HEK293 (cell line): ENCODE measurements at regions not wholly inside any gene's neighbourhood (a gene's known extent, or its start where the extent isn't known, plus 50 kb on each side); places are given as distances from the start of the nearest gene placed in this dataset.

Source experiments
- BCL11A ChIP-seq: fragments of 450-650 bp; formaldehyde crosslinking; IDR thresholded peaks from 2 replicates; pipeline ENCODE4 v1.5.1; 2016; ENCODE audit warnings: low read depth, missing biosample characterization, missing genetic modification characterization
- CTCF ChIP-seq: fragments of 450-650 bp; formaldehyde crosslinking; IDR thresholded peaks from 2 replicates; pipeline ENCODE4 v1.5.1; 2016; ENCODE audit warnings: missing biosample characterization, missing genetic modification characterization
- HOXA7 ChIP-seq: sonication (generic); formaldehyde crosslinking; IDR thresholded peaks from 2 replicates; pipeline ENCODE4 v1.8.1; 2022; ENCODE audit warnings: missing genetic modification reagents, borderline replicate concordance
- WT1 ChIP-seq: fragments of 450-650 bp; formaldehyde crosslinking; IDR thresholded peaks from 2 replicates; pipeline ENCODE4 v1.5.1; 2016; ENCODE audit warnings: missing biosample characterization, missing genetic modification characterization
- ZFP41 ChIP-seq: fragments of 450-650 bp; formaldehyde crosslinking; IDR thresholded peaks from 2 replicates; pipeline ENCODE4 v1.5.1; 2016; ENCODE audit warnings: missing biosample characterization, missing genetic modification characterization, borderline replicate concordance
- ZNF132 ChIP-seq: fragments of 450-650 bp; formaldehyde crosslinking; IDR thresholded peaks from 2 replicates; pipeline ENCODE4 v1.5.1; 2017; ENCODE audit warnings: missing biosample characterization, missing genetic modification characterization, borderline replicate concordance
- ZNF529 ChIP-seq: fragments of 450-650 bp; formaldehyde crosslinking; IDR thresholded peaks from 2 replicates; pipeline ENCODE4 v1.5.1; 2017; ENCODE audit warnings: missing genetic modification characterization, missing biosample characterization; ENCODE audit not compliant: insufficient replicate concordance
- ZNF549 ChIP-seq: fragments of 450-650 bp; IDR thresholded peaks from 2 replicates; pipeline ENCODE4 v1.5.1; 2018; ENCODE audit warnings: missing biosample characterization, missing genetic modification characterization, mild to moderate bottlenecking, inconsistent platforms, moderate library complexity
- ZNF561 ChIP-seq: fragments of 450-650 bp; IDR thresholded peaks from 2 replicates; pipeline ENCODE4 v1.5.1; 2018; ENCODE audit warnings: missing biosample characterization, missing genetic modification characterization, borderline replicate concordance
- ZNF629 ChIP-seq: fragments of 450-650 bp; formaldehyde crosslinking; IDR thresholded peaks from 2 replicates; pipeline ENCODE4 v1.5.1; 2017; ENCODE audit warnings: missing biosample characterization, missing genetic modification characterization
- ZNF791 ChIP-seq: fragments of 450-650 bp; formaldehyde crosslinking; IDR thresholded peaks from 2 replicates; pipeline ENCODE4 v1.5.1; 2016; ENCODE audit warnings: missing biosample characterization, missing genetic modification characterization

- TF ChIP-seq HOXA7 (no peak), ZNF529 (no peak), CTCF (tag by site-specific recombination) (no peak), ZNF132 (no peak), ZNF629 (no peak), ZNF561 (tag by site-specific recombination) (no peak), ZNF791 (tag by site-specific recombination) (no peak), ZFP41 (tag by site-specific recombination) (no peak), WT1 (no peak), ZNF549 (tag by site-specific recombination) (no peak), BCL11A (no peak)
These were observed 89.4 kb upstream of the C3orf80 start for GRCh38 chr3:160135851-160136250.
